ENCODE measurements at regions not wholly inside any gene's neighbourhood (a gene's known extent, or its start where the extent isn't known, plus 50 kb on each side); places are given as distances from the start of the nearest gene placed in this dataset.

GRCh38 chr5:124373883-124374282 lies 372.6 kb downstream of the ZNF608 start:
- Histone ChIP-seq H3K4me3 (ENCODE audit: low read depth, low read length) (no peak overlapping the region), H3K4me1 (ENCODE audit: control insufficient read depth, insufficient read depth, low read length) (no peaks in the 10 kb centered on the region), H3K27ac (ENCODE audit: extremely low read depth, low read depth, low read length) (no peak overlapping the region), H3K36me3 (ENCODE audit: control insufficient read depth in 2 of 2, insufficient read depth in 1 of 2, low read length in 2 of 2) (no peaks in the 10 kb centered on the region), H3K9me3 (ENCODE audit: control insufficient read depth, insufficient read depth, low read depth, low read length) (no peaks in the 10 kb centered on the region)
- ChIA-PET CTCF (no interaction called here), POLR2A (no interaction called here)
- TF ChIP-seq, protein P1, sequence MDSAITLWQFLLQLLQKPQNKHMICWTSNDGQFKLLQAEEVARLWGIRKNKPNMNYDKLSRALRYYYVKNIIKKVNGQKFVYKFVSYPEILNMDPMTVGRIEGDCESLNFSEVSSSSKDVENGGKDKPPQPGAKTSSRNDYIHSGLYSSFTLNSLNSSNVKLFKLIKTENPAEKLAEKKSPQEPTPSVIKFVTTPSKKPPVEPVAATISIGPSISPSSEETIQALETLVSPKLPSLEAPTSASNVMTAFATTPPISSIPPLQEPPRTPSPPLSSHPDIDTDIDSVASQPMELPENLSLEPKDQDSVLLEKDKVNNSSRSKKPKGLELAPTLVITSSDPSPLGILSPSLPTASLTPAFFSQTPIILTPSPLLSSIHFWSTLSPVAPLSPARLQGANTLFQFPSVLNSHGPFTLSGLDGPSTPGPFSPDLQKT (IDR thresholded peaks at IDR 0.05; ENCODE audit: borderline replicate concordance, low read depth, low read length) = no peak
- TF ChIP-seq ZBTB20 (tag by site-specific recombination; IDR thresholded peaks at IDR 0.05) (no peak), ZNF707 (tag by site-specific recombination; IDR thresholded peaks at IDR 0.05) (no peak), REST (tag by site-specific recombination; IDR thresholded peaks at IDR 0.05) (no peak), GFI1B (tag by site-specific recombination; IDR thresholded peaks at IDR 0.05) (no peak), MYNN (tag by site-specific recombination; IDR thresholded peaks at IDR 0.05; ENCODE audit: borderline replicate concordance) (no peak), ZBTB21 (tag by site-specific recombination; IDR thresholded peaks at IDR 0.05) (no peak), ZNF23 (tag by site-specific recombination; IDR thresholded peaks at IDR 0.05; ENCODE audit: borderline replicate concordance) (no peak), YY1 (tag by site-specific recombination; IDR thresholded peaks at IDR 0.05) (no peak)
- TF ChIP-seq, protein P2, sequence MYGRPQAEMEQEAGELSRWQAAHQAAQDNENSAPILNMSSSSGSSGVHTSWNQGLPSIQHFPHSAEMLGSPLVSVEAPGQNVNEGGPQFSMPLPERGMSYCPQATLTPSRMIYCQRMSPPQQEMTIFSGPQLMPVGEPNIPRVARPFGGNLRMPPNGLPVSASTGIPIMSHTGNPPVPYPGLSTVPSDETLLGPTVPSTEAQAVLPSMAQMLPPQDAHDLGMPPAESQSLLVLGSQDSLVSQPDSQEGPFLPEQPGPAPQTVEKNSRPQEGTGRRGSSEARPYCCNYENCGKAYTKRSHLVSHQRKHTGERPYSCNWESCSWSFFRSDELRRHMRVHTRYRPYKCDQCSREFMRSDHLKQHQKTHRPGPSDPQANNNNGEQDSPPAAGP (tag by site-specific recombination; IDR thresholded peaks at IDR 0.05) = no peak
- TF ChIP-seq, protein P3, sequence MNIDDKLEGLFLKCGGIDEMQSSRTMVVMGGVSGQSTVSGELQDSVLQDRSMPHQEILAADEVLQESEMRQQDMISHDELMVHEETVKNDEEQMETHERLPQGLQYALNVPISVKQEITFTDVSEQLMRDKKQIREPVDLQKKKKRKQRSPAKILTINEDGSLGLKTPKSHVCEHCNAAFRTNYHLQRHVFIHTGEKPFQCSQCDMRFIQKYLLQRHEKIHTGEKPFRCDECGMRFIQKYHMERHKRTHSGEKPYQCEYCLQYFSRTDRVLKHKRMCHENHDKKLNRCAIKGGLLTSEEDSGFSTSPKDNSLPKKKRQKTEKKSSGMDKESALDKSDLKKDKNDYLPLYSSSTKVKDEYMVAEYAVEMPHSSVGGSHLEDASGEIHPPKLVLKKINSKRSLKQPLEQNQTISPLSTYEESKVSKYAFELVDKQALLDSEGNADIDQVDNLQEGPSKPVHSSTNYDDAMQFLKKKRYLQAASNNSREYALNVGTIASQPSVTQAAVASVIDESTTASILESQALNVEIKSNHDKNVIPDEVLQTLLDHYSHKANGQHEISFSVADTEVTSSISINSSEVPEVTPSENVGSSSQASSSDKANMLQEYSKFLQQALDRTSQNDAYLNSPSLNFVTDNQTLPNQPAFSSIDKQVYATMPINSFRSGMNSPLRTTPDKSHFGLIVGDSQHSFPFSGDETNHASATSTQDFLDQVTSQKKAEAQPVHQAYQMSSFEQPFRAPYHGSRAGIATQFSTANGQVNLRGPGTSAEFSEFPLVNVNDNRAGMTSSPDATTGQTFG (tag by site-specific recombination; IDR thresholded peaks at IDR 0.05; ENCODE audit: borderline replicate concordance) = no peak
- TF ChIP-seq, protein P4, sequence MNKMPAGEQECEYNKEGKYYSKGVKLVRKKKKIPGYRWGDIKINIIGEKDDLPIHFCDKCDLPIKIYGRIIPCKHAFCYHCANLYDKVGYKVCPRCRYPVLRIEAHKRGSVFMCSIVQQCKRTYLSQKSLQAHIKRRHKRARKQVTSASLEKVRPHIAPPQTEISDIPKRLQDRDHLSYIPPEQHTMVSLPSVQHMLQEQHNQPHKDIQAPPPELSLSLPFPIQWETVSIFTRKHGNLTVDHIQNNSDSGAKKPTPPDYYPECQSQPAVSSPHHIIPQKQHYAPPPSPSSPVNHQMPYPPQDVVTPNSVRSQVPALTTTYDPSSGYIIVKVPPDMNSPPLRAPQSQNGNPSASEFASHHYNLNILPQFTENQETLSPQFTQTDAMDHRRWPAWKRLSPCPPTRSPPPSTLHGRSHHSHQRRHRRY (tag by site-specific recombination; IDR thresholded peaks at IDR 0.05) = no peak
- TF ChIP-seq, protein P5, sequence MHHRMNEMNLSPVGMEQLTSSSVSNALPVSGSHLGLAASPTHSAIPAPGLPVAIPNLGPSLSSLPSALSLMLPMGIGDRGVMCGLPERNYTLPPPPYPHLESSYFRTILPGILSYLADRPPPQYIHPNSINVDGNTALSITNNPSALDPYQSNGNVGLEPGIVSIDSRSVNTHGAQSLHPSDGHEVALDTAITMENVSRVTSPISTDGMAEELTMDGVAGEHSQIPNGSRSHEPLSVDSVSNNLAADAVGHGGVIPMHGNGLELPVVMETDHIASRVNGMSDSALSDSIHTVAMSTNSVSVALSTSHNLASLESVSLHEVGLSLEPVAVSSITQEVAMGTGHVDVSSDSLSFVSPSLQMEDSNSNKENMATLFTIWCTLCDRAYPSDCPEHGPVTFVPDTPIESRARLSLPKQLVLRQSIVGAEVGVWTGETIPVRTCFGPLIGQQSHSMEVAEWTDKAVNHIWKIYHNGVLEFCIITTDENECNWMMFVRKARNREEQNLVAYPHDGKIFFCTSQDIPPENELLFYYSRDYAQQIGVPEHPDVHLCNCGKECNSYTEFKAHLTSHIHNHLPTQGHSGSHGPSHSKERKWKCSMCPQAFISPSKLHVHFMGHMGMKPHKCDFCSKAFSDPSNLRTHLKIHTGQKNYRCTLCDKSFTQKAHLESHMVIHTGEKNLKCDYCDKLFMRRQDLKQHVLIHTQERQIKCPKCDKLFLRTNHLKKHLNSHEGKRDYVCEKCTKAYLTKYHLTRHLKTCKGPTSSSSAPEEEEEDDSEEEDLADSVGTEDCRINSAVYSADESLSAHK (tag by site-specific recombination; IDR thresholded peaks at IDR 0.05) = no peak

Data from HEK293 (cell line).